PFSK-1 (cell line): ENCODE measurements at regions not wholly inside any gene's neighbourhood (a gene's known extent, or its start where the extent isn't known, plus 50 kb on each side); places are given as distances from the start of the nearest gene placed in this dataset.

ENCODE experiments used
- FOXP2 ChIP-seq: optimal IDR thresholded peaks from 2 replicates; pipeline ENCODE3; 2011; ENCODE audit warnings: borderline replicate concordance, control low read depth, inconsistent platforms; ENCODE audit not compliant: insufficient read depth; ENCODE audit errors: extremely low read length, extremely low read depth
- POLR2AphosphoS5 ChIP-seq: IDR thresholded peaks from 2 replicates; pipeline ENCODE4 v1.6.1; 2012; ENCODE audit warnings: low read depth, mild to moderate bottlenecking, control low read depth, low read length, moderate library complexity
- REST ChIP-seq, 2 experiments: IDR thresholded peaks; 2 replicates each; pipeline versions ENCODE4 v1.6.1 to v1.8.0; 2011 to 2012; ENCODE audit warnings: low read depth in 2 of 2, low read length in 2 of 2, control low read depth in 1 of 2, inconsistent platforms in 1 of 2, mild to moderate bottlenecking in 1 of 2, moderate library complexity in 1 of 2; ENCODE audit not compliant: insufficient read depth in 1 of 2
- SIN3A ChIP-seq: IDR thresholded peaks from 2 replicates; pipeline ENCODE4 v1.6.1; 2012; ENCODE audit warnings: mild to moderate bottlenecking, low read length, moderate library complexity, borderline replicate concordance; ENCODE audit not compliant: insufficient read depth
- TAF1 ChIP-seq: IDR thresholded peaks from 2 replicates; pipeline ENCODE4 v1.6.1; 2012; ENCODE audit warnings: low read length, control low read depth, borderline replicate concordance; ENCODE audit not compliant: insufficient read depth

DNA sequence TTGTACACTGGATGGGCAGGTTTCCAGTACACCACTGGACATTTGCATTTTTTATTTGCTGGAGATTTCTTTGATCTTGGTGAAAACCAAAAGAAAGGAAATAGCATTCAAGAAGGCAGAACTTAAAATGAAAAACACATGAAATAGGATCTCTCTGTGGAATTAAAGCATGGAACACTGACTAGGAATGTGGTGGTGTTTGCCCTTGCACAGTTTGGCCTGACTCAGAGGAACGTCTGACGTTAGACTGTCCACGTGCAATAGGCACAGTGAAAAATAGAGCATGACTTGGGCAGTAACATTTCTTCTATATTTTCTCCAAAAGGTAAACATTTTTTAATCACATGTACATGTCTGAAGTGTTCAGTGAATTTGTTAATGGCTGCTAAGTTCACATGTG, 474.1 kb upstream of the PRICKLE1 start:
- no peak for TF ChIP-seq TAF1
- TF ChIP-seq SIN3A: no peak
- TF ChIP-seq POLR2AphosphoS5: no peak
- no peak for TF ChIP-seq REST (IDR thresholded peaks at IDR 0.05; ENCODE audit: insufficient read depth in 1 of 2, low read depth in 2 of 2, low read length in 2 of 2)
- no peak for TF ChIP-seq FOXP2

DNA sequence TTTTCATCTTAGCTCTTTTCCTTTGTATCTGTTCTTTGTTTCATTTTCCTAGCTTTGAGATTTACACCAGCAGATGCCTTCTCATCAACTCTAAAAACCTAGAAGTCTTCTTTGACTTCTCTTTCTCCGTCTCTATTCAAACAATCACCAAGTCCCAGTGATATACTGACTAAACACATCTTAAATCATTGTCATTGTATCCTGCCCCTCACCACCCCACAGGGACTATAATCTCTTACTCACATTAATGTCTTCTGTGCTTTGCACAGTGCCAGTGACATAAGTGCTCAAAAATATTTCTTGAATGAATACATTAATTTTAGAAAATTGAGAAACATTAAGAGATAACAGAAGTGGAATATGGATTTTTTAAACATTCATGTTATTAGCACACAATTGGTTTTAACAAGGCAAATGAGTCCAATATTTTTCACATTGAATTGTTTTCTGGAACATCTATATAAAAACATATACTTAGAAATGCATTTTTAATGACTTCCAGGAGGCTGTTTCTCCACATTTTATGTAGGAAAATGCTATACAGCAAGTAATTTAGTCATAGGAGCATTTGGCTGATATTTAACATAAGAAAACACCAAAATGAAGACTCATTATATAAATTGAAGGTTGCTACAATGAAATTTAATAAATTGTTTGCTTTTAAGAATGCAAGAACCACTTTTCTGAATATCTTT, 472.8 kb upstream of the PRICKLE1 start:
- TF ChIP-seq TAF1: no peak
- TF ChIP-seq FOXP2: no peak
- TF ChIP-seq SIN3A: no peak
- TF ChIP-seq REST (IDR thresholded peaks at IDR 0.05; ENCODE audit: insufficient read depth in 1 of 2, low read depth in 2 of 2, low read length in 2 of 2): no peak
- TF ChIP-seq POLR2AphosphoS5: no peak

DNA sequence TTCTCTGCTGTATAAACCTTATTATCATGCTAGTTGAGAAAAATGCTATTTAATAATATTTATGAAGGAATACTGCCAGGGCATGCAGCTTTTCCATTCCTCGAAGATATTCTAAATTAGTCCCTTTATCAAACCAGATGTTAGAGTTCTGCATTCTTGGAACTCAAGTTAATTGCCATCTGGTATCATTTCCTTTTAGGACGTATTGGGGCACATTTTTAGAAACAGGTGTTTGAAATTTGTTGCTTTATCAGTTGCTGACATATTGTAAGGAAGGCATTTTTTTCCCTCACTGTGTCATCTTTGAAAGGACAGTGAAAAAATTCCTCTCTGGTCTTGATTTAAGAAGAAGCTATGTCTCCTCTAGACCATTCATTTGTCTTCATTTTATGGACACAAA, 471.2 kb upstream of the PRICKLE1 start:
- TF ChIP-seq POLR2AphosphoS5 (no peak), TAF1 (no peak), FOXP2 (no peak), REST (IDR thresholded peaks at IDR 0.05; ENCODE audit: insufficient read depth in 1 of 2, low read depth in 2 of 2, low read length in 2 of 2) (no peak), SIN3A (no peak)

DNA sequence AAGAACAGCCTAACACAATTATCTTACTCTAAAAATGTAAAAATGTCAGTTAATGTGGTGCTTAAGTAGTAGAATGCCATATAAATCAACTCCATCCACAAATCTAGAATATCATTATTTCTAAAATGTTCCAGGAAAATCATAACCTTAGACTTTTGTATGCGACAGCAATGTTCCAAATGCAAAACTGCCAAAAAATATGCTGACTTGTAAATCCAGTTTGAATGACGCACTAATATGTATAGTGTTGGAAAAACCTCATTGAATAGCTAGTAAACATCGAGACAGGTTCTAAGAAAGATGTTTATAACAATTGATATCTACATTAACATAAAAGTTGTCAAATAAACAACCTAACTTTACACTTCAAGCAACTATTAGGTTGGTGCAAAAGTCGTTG, 469.1 kb upstream of the PRICKLE1 start:
- TF ChIP-seq POLR2AphosphoS5: no peak
- TF ChIP-seq TAF1: no peak
- TF ChIP-seq FOXP2: no peak
- TF ChIP-seq SIN3A: no peak
- no peak for TF ChIP-seq REST (IDR thresholded peaks at IDR 0.05; ENCODE audit: insufficient read depth in 1 of 2, low read depth in 2 of 2, low read length in 2 of 2)
